HL-60 (cell line): ENCODE measurements at regions not wholly inside any gene's neighbourhood (a gene's known extent, or its start where the extent isn't known, plus 50 kb on each side); places are given as distances from the start of the nearest gene placed in this dataset.

Experiments used
- DNase-seq, 2 experiments: peaks; one replicate each; pipeline ENCODE4 v3.0.0-alpha.2; 2010 to 2020; ENCODE audit warnings: low read depth in 1 of 2, low spot score in 1 of 2
- H3K27ac ChIP-seq: fragments of 250-450 bp; sonication (Bioruptor Pico); replicated peaks from 2 replicates; pipeline ENCODE4 v1.5.1; 2020; ENCODE audit warnings: mild to moderate bottlenecking, moderate library complexity
- H3K27me3 ChIP-seq: fragments of 250-450 bp; sonication (Bioruptor Pico); 2 replicates; pipeline ENCODE4 v1.5.1; 2021; ENCODE audit warnings: mild to moderate bottlenecking, moderate library complexity; ENCODE audit not compliant: insufficient read depth, poor library complexity, severe bottlenecking
- H3K4me3 ChIP-seq: replicated peaks from 2 replicates; pipeline ENCODE4 v1.5.1; 2011; ENCODE audit warnings: mild to moderate bottlenecking, control low read depth, low read length; ENCODE audit not compliant: insufficient read depth
- GABPA ChIP-seq: IDR thresholded peaks from 2 replicates; pipeline ENCODE4 v1.6.1; 2012; ENCODE audit warnings: low read depth
- POLR2AphosphoS5 ChIP-seq: IDR thresholded peaks from 2 replicates; pipeline ENCODE4 v1.6.1; 2012; ENCODE audit warnings: low read depth
- SPI1 ChIP-seq: IDR thresholded peaks from 2 replicates; pipeline ENCODE4 v1.6.1; 2012; ENCODE audit warnings: low read depth, mild to moderate bottlenecking, borderline replicate concordance
- TF ChIP-seq, protein P1 (sequence below): IDR thresholded peaks from 2 replicates; pipeline ENCODE4 v1.6.1; 2012; ENCODE audit warnings: low read depth; ENCODE audit not compliant: insufficient replicate concordance
- TF ChIP-seq, protein P2 (sequence below): IDR thresholded peaks from one replicate; pipeline ENCODE4 v1.5.1; 2011; ENCODE audit warnings: low read length, control low read depth, inconsistent platforms; ENCODE audit not compliant: insufficient read depth

GRCh38 chr1:82392513-82392912 is 591.8 kb downstream of the ADGRL2 start:
- H3K27me3 ChIP-seq = no peaks in the 10 kb centered on the region
- no peak overlapping the region for H3K4me3 ChIP-seq
- no peak overlapping the region for H3K27ac ChIP-seq
- TF ChIP-seq POLR2AphosphoS5 (no peak), SPI1 (no peak), GABPA (no peak)
- TF ChIP-seq, protein P1, sequence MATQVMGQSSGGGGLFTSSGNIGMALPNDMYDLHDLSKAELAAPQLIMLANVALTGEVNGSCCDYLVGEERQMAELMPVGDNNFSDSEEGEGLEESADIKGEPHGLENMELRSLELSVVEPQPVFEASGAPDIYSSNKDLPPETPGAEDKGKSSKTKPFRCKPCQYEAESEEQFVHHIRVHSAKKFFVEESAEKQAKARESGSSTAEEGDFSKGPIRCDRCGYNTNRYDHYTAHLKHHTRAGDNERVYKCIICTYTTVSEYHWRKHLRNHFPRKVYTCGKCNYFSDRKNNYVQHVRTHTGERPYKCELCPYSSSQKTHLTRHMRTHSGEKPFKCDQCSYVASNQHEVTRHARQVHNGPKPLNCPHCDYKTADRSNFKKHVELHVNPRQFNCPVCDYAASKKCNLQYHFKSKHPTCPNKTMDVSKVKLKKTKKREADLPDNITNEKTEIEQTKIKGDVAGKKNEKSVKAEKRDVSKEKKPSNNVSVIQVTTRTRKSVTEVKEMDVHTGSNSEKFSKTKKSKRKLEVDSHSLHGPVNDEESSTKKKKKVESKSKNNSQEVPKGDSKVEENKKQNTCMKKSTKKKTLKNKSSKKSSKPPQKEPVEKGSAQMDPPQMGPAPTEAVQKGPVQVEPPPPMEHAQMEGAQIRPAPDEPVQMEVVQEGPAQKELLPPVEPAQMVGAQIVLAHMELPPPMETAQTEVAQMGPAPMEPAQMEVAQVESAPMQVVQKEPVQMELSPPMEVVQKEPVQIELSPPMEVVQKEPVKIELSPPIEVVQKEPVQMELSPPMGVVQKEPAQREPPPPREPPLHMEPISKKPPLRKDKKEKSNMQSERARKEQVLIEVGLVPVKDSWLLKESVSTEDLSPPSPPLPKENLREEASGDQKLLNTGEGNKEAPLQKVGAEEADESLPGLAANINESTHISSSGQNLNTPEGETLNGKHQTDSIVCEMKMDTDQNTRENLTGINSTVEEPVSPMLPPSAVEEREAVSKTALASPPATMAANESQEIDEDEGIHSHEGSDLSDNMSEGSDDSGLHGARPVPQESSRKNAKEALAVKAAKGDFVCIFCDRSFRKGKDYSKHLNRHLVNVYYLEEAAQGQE = no peak
- TF ChIP-seq, protein P2, sequence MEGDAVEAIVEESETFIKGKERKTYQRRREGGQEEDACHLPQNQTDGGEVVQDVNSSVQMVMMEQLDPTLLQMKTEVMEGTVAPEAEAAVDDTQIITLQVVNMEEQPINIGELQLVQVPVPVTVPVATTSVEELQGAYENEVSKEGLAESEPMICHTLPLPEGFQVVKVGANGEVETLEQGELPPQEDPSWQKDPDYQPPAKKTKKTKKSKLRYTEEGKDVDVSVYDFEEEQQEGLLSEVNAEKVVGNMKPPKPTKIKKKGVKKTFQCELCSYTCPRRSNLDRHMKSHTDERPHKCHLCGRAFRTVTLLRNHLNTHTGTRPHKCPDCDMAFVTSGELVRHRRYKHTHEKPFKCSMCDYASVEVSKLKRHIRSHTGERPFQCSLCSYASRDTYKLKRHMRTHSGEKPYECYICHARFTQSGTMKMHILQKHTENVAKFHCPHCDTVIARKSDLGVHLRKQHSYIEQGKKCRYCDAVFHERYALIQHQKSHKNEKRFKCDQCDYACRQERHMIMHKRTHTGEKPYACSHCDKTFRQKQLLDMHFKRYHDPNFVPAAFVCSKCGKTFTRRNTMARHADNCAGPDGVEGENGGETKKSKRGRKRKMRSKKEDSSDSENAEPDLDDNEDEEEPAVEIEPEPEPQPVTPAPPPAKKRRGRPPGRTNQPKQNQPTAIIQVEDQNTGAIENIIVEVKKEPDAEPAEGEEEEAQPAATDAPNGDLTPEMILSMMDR = no peak
- DNase-seq = no peak

GRCh38 chr1:82391712-82392111 is 591.0 kb downstream of the ADGRL2 start:
- TF ChIP-seq POLR2AphosphoS5 (no peak), SPI1 (no peak), GABPA (no peak)
- TF ChIP-seq, protein P2 = no peak
- TF ChIP-seq, protein P1 = no peak
- no peak for DNase-seq
- H3K27me3 ChIP-seq = no peaks in the 10 kb centered on the region
- no peak overlapping the region for H3K27ac ChIP-seq
- H3K4me3 ChIP-seq = no peak overlapping the region

- H3K27ac ChIP-seq = no peak overlapping the region
- no peak for TF ChIP-seq SPI1
- TF ChIP-seq, protein P1 = no peak
- no peak for TF ChIP-seq POLR2AphosphoS5
- TF ChIP-seq, protein P2 = no peak
- TF ChIP-seq GABPA = no peak
- H3K27me3 ChIP-seq = no peaks in the 10 kb centered on the region
- DNase-seq = no peak
- H3K4me3 ChIP-seq = no peak overlapping the region
Measured at GRCh38 chr1:82390627-82391026, 589.9 kb downstream of the ADGRL2 start.
